CD14-positive monocyte (primary cell): ENCODE measurements at regions not wholly inside any gene's neighbourhood (a gene's known extent, or its start where the extent isn't known, plus 50 kb on each side); places are given as distances from the start of the nearest gene placed in this dataset.

Experiments used
- DNase-seq, 3 donors: peaks; one replicate each; pipeline ENCODE4 v3.0.0-alpha.2; 2011 to 2022
- H2AFZ ChIP-seq: 2 replicates; pipeline ENCODE4 v1.6.0; 2012; ENCODE audit warnings: mild to moderate bottlenecking, low read depth, low read length, inconsistent platforms; ENCODE audit not compliant: insufficient read depth, poor library complexity, severe bottlenecking
- H3K27ac ChIP-seq, 2 donors: 1 replicate in 1 of 2; 2 replicates in 1 of 2; pipeline ENCODE4 v1.5.1; 2012 to 2013; ENCODE audit warnings: low read length in 2 of 2, control low read depth in 1 of 2, inconsistent platforms in 1 of 2, low read depth in 1 of 2, mild to moderate bottlenecking in 1 of 2
- H3K27me3 ChIP-seq, 2 donors: one replicate each; pipeline versions ENCODE4 v1.6.0 to v1.6.1; 2011 to 2013; ENCODE audit warnings: low read length in 2 of 2; ENCODE audit not compliant: control insufficient read depth in 2 of 2, insufficient read depth in 2 of 2
- H3K36me3 ChIP-seq, 2 donors: replicated peaks in 1 of 2; 1 replicate in 1 of 2; 2 replicates in 1 of 2; pipeline versions ENCODE4 v1.5.1 to v1.6.1; 2012 to 2013; ENCODE audit warnings: low read length in 2 of 2, control low read depth in 1 of 2, inconsistent platforms in 1 of 2, mild to moderate bottlenecking in 1 of 2; ENCODE audit not compliant: insufficient read depth in 2 of 2, control insufficient read depth in 1 of 2
- H3K4me1 ChIP-seq, 2 donors: 1 replicate in 1 of 2; 2 replicates in 1 of 2; pipeline versions ENCODE4 v1.5.1 to v1.6.1; 2012 to 2013; ENCODE audit warnings: low read length in 2 of 2, control low read depth in 1 of 2, inconsistent platforms in 1 of 2, mild to moderate bottlenecking in 1 of 2, moderate library complexity in 1 of 2; ENCODE audit not compliant: insufficient read depth in 2 of 2, control insufficient read depth in 1 of 2
- H3K4me2 ChIP-seq: replicated peaks from 2 replicates; pipeline ENCODE3; 2012; ENCODE audit warnings: low read length, moderate library complexity, mild to moderate bottlenecking; ENCODE audit not compliant: poor library complexity, severe bottlenecking; ENCODE audit errors: extremely low read depth
- H3K4me3 ChIP-seq, 3 experiments: fragments of 200-600 bp in 1 of 3; sonication (generic) in 1 of 3; replicated peaks in 1 of 3; 1 replicate in 2 of 3; 2 replicates in 1 of 3; pipeline ENCODE4 v1.5.1; 2011 to 2013; ENCODE audit warnings: low read length in 3 of 3, mild to moderate bottlenecking in 3 of 3, control low read depth in 2 of 3, low read depth in 2 of 3, inconsistent platforms in 1 of 3, moderate library complexity in 1 of 3
- H3K79me2 ChIP-seq: 2 replicates; pipeline ENCODE4 v1.6.0; 2012; ENCODE audit warnings: mild to moderate bottlenecking, control low read depth, inconsistent platforms, low read length, moderate library complexity; ENCODE audit not compliant: insufficient read depth
- H3K9ac ChIP-seq: 2 replicates; pipeline ENCODE4 v1.6.0; 2017; ENCODE audit warnings: low read length, mild to moderate bottlenecking; ENCODE audit not compliant: insufficient read depth, poor library complexity, severe bottlenecking
- H3K9me3 ChIP-seq, 2 donors: replicated peaks in 1 of 2; 1 replicate in 1 of 2; 2 replicates in 1 of 2; pipeline versions ENCODE4 v1.5.1 to v1.6.1; 2012 to 2013; ENCODE audit warnings: low read length in 2 of 2, control low read depth in 1 of 2; ENCODE audit not compliant: control insufficient read depth in 1 of 2, insufficient read depth in 1 of 2
- H4K20me1 ChIP-seq: 2 replicates; pipeline ENCODE4 v1.6.0; 2012; ENCODE audit warnings: mild to moderate bottlenecking, low read length, control low read depth, moderate library complexity; ENCODE audit not compliant: insufficient read depth
- H3K27ac Mint-ChIP-seq, 7 donors: one replicate each; pipeline ENCODE4 v1.8.0; 2020; ENCODE audit warnings: mild to moderate bottlenecking in 7 of 7, mixed read lengths in 7 of 7, moderate library complexity in 6 of 7, inconsistent platforms in 2 of 7
- H3K27me3 Mint-ChIP-seq, 3 donors: one replicate each; pipeline ENCODE4 v1.8.0; 2021 to 2022; ENCODE audit warnings: low read depth in 3 of 3, mild to moderate bottlenecking in 3 of 3, mixed read lengths in 3 of 3, moderate library complexity in 3 of 3, inconsistent platforms in 1 of 3
- H3K36me3 Mint-ChIP-seq, 2 donors: one replicate each; pipeline ENCODE4 v1.8.0; 2020; ENCODE audit warnings: mixed read lengths in 2 of 2, inconsistent platforms in 1 of 2, mild to moderate bottlenecking in 1 of 2
- H3K4me1 Mint-ChIP-seq: one replicate; pipeline ENCODE4 v1.8.0; 2020; ENCODE audit warnings: mild to moderate bottlenecking, mixed read lengths
- H3K4me3 Mint-ChIP-seq, 2 donors: one replicate each; pipeline ENCODE4 v1.8.0; 2020; ENCODE audit warnings: mild to moderate bottlenecking in 2 of 2, mixed read lengths in 2 of 2, moderate library complexity in 1 of 2
- H3K9me3 Mint-ChIP-seq, 7 donors: one replicate each; pipeline ENCODE4 v1.8.0; 2020 to 2022; ENCODE audit warnings: mixed read lengths in 7 of 7, mild to moderate bottlenecking in 6 of 7, moderate library complexity in 6 of 7, inconsistent platforms in 2 of 7
- CTCF ChIP-seq: fragments of 200-600 bp; IDR thresholded peaks from one replicate; pipeline ENCODE4 v1.8.0; 2022; ENCODE audit warnings: antibody characterized with exemption, mild to moderate bottlenecking
- WGBS: methylation state at CpG from one replicate; pipeline ENCODE4 v1.1.5; 2013; ENCODE audit warnings: missing lambda C conversion rate; ENCODE audit not compliant: insufficient coverage; 5-methylcytosine and 5-hydroxymethylcytosine counted together
- intact Hi-C, 2 donors: fragments of 100-400 bp; cut with micrococcal nuclease; formaldehyde crosslinking; loops; one replicate each; pipeline versions ENCODE4 v1.15.0 to v1.15.1; 2023

DNA sequence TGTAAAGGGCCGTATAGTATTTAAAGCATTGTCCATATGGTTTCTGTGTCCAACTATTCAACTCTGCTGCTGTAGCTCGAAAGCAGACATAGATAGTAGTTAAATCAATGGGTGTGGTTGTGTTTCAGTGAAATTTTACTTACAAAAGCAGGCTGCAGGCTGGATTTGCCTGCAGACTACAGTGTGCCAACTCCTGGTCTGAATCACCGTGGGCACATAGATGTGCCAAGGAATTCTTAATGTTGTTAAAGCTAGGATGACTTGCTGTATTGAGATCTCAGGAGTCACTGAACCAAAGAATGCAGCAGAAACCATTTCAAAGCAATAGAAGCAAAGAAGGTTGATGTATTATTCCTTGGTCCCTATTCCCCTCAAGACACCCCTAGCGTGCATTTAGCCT is 379.0 kb downstream of the STIM2 start:
- no peak overlapping the region for H3K4me3 Mint-ChIP-seq
- no peaks in the 10 kb centered on the region for H4K20me1 ChIP-seq
- H3K4me1 ChIP-seq = no peaks in the 10 kb centered on the region
- no peaks in the 10 kb centered on the region for H3K36me3 Mint-ChIP-seq
- no peak for DNase-seq
- H3K4me3 ChIP-seq = no peak overlapping the region
- intact Hi-C loops = no loop called here
- 86% methylated on average over 3 of the region's 4 CpGs for WGBS
- H3K27ac ChIP-seq = no peak overlapping the region
- H3K36me3 ChIP-seq = no peaks in the 10 kb centered on the region
- H3K9ac ChIP-seq = no peak overlapping the region
- peaks cover 0 to 1% (median 0%) of the 10 kb centered on the region in 3 donors for H3K27me3 Mint-ChIP-seq
- no peaks in the 10 kb centered on the region for H3K27me3 ChIP-seq
- H3K9me3 ChIP-seq = no peaks in the 10 kb centered on the region
- H2AFZ ChIP-seq = no peak overlapping the region
- no peak overlapping the region for H3K4me2 ChIP-seq
- H3K9me3 Mint-ChIP-seq = peaks cover 0 to 8% (median 0%) of the 10 kb centered on the region in 7 donors
- no peaks in the 10 kb centered on the region for H3K79me2 ChIP-seq
- no peak for TF ChIP-seq CTCF
- no peaks in the 10 kb centered on the region for H3K4me1 Mint-ChIP-seq
- no peak overlapping the region for H3K27ac Mint-ChIP-seq

DNA sequence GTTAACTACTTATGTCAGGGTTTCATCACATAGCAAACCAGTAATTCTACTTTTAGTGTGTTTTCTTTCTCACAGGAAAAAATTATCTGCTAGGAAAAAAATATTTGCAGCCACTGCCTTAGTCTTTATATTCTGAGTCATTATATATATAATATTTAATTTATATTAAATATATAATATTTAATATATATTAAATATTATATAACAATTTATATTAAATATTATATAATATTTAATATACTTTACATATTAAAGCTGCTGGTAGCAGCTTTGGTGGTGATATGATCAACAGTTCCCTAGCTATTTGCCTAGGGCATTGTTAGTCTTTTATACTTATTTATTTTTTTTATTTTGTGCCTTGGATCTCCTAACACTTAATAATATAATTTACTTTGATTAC is 381.6 kb downstream of the STIM2 start:
- H3K36me3 ChIP-seq = no peaks in the 10 kb centered on the region
- Mint-ChIP-seq H3K9me3 (peaks cover 0 to 6% (median 0%) of the 10 kb centered on the region in 7 donors), H3K27ac (no peak overlapping the region), H3K4me1 (no peaks in the 10 kb centered on the region), H3K27me3 (peaks cover 0 to under 1% (median 0%) of the 10 kb centered on the region in 3 donors), H3K36me3 (no peaks in the 10 kb centered on the region), H3K4me3 (no peak overlapping the region)
- no peak for DNase-seq
- no peak overlapping the region for H3K4me3 ChIP-seq
- no peaks in the 10 kb centered on the region for H3K79me2 ChIP-seq
- intact Hi-C loops = no loop called here
- no peaks in the 10 kb centered on the region for H3K27me3 ChIP-seq
- H4K20me1 ChIP-seq = no peaks in the 10 kb centered on the region
- H3K4me1 ChIP-seq = no peaks in the 10 kb centered on the region
- no peak overlapping the region for H2AFZ ChIP-seq
- no peak overlapping the region for H3K4me2 ChIP-seq
- TF ChIP-seq CTCF = no peak
- H3K9me3 ChIP-seq = no peaks in the 10 kb centered on the region
- H3K27ac ChIP-seq = no peak overlapping the region
- H3K9ac ChIP-seq = no peak overlapping the region
